AG09319 (cell line): ENCODE measurements at regions not wholly inside any gene's neighbourhood (a gene's known extent, or its start where the extent isn't known, plus 50 kb on each side); places are given as distances from the start of the nearest gene placed in this dataset.

ENCODE experiments used
- DNase-seq: peaks from one replicate; pipeline ENCODE4 v3.0.0-alpha.2; 2010; ENCODE audit warnings: low read depth; ENCODE audit errors: extremely low read depth
- TF ChIP-seq, protein P1 (sequence below): IDR thresholded peaks from 2 replicates; pipeline ENCODE4 v1.5.1; 2011; ENCODE audit warnings: low read depth, mild to moderate bottlenecking, inconsistent platforms, low read length, moderate library complexity

DNA sequence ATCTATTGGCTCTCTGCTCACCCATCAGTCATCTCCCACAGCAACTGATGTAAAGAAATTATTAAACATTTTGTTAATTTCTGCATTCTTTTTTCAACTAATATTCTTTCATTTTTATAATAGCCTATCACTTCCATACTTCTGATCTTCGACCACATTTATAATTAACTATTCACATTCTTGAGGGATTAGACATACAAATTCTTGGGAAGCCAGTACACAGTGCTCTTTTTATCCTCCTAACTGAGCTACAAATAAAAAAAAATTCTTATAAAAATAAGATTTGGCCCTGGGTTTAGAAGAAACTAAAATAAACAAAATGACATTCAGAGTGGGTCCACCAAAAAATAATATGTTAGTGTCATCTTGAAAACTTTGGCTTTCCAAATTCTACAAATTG lies 103.7 kb upstream of the ITGA1 start:
- TF ChIP-seq, protein P1, sequence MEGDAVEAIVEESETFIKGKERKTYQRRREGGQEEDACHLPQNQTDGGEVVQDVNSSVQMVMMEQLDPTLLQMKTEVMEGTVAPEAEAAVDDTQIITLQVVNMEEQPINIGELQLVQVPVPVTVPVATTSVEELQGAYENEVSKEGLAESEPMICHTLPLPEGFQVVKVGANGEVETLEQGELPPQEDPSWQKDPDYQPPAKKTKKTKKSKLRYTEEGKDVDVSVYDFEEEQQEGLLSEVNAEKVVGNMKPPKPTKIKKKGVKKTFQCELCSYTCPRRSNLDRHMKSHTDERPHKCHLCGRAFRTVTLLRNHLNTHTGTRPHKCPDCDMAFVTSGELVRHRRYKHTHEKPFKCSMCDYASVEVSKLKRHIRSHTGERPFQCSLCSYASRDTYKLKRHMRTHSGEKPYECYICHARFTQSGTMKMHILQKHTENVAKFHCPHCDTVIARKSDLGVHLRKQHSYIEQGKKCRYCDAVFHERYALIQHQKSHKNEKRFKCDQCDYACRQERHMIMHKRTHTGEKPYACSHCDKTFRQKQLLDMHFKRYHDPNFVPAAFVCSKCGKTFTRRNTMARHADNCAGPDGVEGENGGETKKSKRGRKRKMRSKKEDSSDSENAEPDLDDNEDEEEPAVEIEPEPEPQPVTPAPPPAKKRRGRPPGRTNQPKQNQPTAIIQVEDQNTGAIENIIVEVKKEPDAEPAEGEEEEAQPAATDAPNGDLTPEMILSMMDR: no peak
- no peak for DNase-seq

DNA sequence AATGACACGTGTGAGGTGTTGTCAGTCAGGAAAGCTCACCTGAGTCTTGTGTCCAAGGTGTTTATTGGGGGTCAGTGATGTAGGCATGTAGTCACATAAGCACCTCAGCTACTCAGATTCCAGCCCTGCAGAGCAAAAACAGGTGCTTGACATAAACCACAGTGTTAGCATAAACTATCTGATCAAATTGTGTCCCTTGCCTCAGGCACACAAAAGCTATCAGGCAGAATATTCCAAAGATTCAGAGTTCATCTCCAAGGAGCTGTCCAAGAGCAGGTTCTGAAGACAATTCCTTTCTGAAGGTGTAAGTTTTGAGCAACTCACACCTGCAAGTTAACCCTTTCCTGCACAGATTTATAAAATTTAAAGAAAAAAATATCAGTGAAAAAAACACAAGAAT lies 102.2 kb upstream of the ITGA1 start:
- TF ChIP-seq, protein P1: no peak
- no peak for DNase-seq

DNA sequence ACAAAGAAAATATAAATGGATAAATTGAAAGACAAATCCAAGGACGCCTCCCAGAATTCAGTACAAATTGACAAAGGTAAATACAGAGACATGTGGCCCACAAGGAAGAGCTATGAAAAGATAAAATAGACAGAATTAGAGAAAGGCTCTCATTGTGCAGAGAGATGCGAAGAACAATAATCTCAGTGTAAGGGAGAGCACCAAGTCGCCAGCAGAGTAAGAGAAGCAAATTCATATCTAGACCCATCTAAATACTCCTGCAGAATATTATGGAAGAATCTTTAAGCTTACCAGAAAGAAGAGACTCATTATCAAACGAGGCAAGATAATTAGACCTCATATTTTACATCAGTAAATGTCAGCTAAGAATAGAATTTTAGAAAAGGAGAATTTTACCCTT lies 101.7 kb upstream of the ITGA1 start:
- no peak for DNase-seq
- TF ChIP-seq, protein P1: no peak

DNA sequence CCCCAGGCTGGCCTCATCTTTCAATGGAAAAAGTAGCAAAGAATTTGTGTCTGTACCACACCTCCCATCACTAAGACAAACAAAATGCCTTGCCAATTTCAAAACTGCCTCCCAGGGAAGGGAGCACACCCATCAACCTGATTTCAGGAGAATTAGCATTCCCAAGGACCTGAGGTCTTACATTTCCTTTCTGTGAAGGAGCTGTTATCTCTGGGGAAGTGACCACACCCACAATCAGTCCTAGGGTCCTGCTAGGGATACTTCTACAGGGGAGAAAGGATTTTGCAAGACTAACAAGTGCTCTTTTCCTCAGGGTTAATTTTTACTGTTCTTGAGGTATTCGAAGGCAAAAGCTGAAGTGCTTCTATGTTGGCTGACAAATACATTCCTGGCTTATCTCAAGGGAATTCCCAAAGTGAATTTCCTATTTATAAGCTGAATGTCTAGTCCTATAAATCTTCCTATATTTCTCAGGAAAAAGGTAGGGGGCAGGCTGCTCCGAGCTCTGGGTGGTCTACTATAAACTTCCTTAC lies 97.4 kb upstream of the ITGA1 start:
- no peak for DNase-seq

DNA sequence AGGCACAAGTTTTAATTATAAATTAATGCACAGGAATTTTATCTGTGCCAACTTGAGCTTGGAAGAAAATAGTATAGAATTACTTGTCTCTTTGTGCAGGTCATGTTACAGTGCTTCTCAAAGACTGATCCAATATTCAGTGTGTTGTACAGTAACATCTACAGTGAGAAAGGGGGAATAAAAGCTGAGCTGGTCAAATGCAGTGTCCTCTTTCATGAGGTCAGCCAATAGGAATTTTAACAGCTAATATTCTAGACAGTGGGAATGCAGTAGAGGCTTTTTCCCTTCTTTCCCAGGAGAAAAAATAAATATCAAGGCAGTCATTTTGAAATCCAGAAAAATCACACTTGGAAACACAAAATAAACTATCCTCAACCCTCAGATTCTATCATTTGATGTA lies 95.7 kb upstream of the ITGA1 start:
- TF ChIP-seq, protein P1: no peak
- no peak for DNase-seq

More for the DNA sequence above, 97.4 kb upstream of the ITGA1 start:
- TF ChIP-seq, protein P1: no peak

DNA sequence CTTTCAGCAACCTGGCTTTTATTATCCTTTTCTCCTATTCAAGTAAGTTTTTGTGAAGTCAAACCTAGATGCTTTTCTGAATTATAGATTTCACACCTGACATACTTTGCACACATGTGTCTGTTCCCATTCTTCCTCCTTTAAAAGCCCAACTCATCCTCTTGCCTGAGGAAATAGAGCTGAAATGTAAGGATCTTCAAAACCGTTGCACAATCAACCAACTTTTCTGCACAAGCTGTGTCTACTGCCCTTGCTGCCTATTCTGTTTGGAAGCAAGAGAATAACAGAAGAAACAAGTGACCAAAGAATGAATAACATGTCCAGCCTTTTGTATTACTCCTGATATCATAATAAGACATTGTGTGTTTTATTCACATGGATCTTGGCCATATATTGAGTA lies 95.1 kb upstream of the ITGA1 start:
- TF ChIP-seq, protein P1: no peak
- DNase-seq: no peak

DNA sequence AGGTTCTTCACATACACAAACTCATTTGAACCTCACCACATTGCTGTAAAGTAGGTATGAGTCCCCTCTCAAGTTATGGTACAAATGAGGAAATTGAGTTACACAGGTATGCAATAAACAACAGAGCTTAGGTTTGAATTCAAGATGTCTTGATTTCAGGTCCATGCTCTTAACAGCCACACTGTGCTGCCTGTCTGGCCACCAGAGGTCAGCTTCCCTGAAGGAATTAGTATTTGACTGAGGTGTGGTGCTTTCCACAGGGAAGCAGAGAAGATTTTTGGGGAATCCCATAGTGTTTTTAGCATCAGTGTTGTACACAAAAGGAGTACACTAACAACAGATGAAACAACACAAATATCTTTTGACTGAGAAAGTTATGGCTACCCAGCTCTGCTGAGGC lies 94.4 kb upstream of the ITGA1 start:
- TF ChIP-seq, protein P1: peak; percentile 67
- no peak for DNase-seq
